ENCODE measurements at regions not wholly inside any gene's neighbourhood (a gene's known extent, or its start where the extent isn't known, plus 50 kb on each side); places are given as distances from the start of the nearest gene placed in this dataset.

DNA sequence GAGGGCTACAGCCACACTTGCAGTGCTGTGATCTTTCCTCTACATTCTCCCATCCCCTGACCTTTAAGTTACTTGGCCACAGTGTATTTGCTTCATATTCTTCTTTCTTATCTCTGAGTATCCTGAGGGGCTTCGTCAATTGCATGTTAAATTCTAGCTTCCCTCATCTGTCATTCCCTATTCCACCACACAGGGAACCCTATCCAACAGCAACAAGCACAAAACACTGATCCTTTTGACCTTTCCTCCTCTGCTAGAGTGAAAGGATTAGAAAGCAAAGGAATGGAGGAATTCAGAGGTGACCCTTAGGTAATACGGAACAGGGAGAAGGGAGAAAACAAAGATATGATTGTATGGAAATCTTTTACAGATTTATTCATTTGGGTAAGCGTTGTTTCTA, 1061.7 kb upstream of the TENM4 start:
- Histone ChIP-seq H3F3A (ENCODE audit: insufficient read depth, low read length) (no peaks in the 10 kb centered on the region), H3K4me3 (ENCODE audit: low read depth, low read length, poor library complexity, severe bottlenecking) (no peak overlapping the region), H2AFZ (ENCODE audit: low read length) (no peak overlapping the region), H3K9me3 (ENCODE audit: low read length) (no peaks in the 10 kb centered on the region), H3K4me1 (ENCODE audit: insufficient read depth, low read length, severe bottlenecking) (no peaks in the 10 kb centered on the region), H3K36me3 (ENCODE audit: insufficient read depth, low read length) (no peaks in the 10 kb centered on the region), H4K20me1 (ENCODE audit: insufficient read depth, low read length) (no peaks in the 10 kb centered on the region), H3K27me3 (ENCODE audit: insufficient read depth, low read length) (no peaks in the 10 kb centered on the region), H3K79me2 (ENCODE audit: insufficient read depth, low read length) (no peaks in the 10 kb centered on the region), H3K9ac (ENCODE audit: low read length) (no peak overlapping the region), H3K4me2 (ENCODE audit: low read length) (no peak overlapping the region), H3K27ac (ENCODE audit: low read depth, low read length, poor library complexity, severe bottlenecking) (no peak overlapping the region), H3K9me2 (ENCODE audit: low read depth, low read length) (no peaks in the 10 kb centered on the region)
- TF ChIP-seq EZH2 (IDR thresholded peaks at IDR 0.05; ENCODE audit: borderline replicate concordance, low read length): no peak
- TF ChIP-seq, protein P1, sequence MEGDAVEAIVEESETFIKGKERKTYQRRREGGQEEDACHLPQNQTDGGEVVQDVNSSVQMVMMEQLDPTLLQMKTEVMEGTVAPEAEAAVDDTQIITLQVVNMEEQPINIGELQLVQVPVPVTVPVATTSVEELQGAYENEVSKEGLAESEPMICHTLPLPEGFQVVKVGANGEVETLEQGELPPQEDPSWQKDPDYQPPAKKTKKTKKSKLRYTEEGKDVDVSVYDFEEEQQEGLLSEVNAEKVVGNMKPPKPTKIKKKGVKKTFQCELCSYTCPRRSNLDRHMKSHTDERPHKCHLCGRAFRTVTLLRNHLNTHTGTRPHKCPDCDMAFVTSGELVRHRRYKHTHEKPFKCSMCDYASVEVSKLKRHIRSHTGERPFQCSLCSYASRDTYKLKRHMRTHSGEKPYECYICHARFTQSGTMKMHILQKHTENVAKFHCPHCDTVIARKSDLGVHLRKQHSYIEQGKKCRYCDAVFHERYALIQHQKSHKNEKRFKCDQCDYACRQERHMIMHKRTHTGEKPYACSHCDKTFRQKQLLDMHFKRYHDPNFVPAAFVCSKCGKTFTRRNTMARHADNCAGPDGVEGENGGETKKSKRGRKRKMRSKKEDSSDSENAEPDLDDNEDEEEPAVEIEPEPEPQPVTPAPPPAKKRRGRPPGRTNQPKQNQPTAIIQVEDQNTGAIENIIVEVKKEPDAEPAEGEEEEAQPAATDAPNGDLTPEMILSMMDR (IDR thresholded peaks at IDR 0.05; ENCODE audit: low read length): no peak

DNA sequence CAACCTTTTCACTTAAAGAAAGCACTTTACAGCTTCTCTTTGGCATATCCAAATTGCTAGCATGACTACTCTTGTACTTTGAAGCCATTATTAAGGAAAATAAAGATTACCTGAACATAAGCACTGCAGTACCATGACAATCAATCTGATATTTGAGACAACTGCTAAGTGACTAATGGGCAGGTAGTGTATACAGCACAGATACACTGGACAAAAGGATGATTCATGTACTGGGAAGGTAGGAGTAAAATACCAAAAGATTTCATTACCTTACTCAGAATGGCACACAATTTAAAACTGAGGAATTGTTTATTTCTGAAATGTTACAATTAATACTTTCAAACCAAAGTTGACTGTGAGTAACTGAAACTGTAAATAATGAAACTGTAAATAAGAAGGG, 1054.3 kb upstream of the TENM4 start:
- no peak for TF ChIP-seq EZH2 (IDR thresholded peaks at IDR 0.05; ENCODE audit: borderline replicate concordance, low read length)
- TF ChIP-seq, protein P1 (IDR thresholded peaks at IDR 0.05; ENCODE audit: low read length): no peak
- H3K9ac ChIP-seq (ENCODE audit: low read length): no peak overlapping the region
- H3K9me3 ChIP-seq (ENCODE audit: low read length): 0 out of 2 replicates have a peak, but pooled peaks cover 2% of the 10 kb centered on the region

DNA sequence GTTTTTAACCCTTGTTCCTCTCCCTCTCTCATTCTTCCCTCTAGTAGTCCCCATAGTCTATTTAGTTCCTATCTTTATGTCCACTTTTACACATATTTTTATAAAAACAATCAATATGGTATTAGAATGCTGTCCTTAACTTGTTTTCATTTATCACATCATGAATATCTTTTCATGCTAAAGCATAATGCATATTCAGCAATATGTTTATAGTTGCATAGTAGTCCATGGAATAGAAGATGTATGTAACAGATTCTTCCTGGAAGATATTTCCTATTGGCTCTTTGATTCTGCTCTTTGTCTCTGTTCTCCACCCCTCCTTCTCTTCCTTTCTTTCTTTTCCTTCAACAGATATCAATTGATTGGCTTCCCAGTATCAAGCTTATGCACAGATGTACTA, 1047.1 kb upstream of the TENM4 start:
- no peaks in the 10 kb centered on the region for H3K27me3 ChIP-seq (ENCODE audit: insufficient read depth, low read length)
- H3F3A ChIP-seq (ENCODE audit: insufficient read depth, low read length): no peaks in the 10 kb centered on the region
- TF ChIP-seq, protein P1 (IDR thresholded peaks at IDR 0.05; ENCODE audit: low read length): no peak
- TF ChIP-seq EZH2 (IDR thresholded peaks at IDR 0.05; ENCODE audit: borderline replicate concordance, low read length): no peak
- H3K4me1 ChIP-seq (ENCODE audit: insufficient read depth, low read length, severe bottlenecking): no peaks in the 10 kb centered on the region
- no peak overlapping the region for H2AFZ ChIP-seq (ENCODE audit: low read length)
- H3K9me2 ChIP-seq (ENCODE audit: low read depth, low read length): no peaks in the 10 kb centered on the region
- no peak overlapping the region for H3K9ac ChIP-seq (ENCODE audit: low read length)
- no peak overlapping the region for H3K27ac ChIP-seq (ENCODE audit: low read depth, low read length, poor library complexity, severe bottlenecking)
- no peaks in the 10 kb centered on the region for H4K20me1 ChIP-seq (ENCODE audit: insufficient read depth, low read length)
- no peak overlapping the region for H3K4me2 ChIP-seq (ENCODE audit: low read length)
- H3K79me2 ChIP-seq (ENCODE audit: insufficient read depth, low read length): no peaks in the 10 kb centered on the region
- H3K9me3 ChIP-seq (ENCODE audit: low read length): no peaks in the 10 kb centered on the region
- no peaks in the 10 kb centered on the region for H3K36me3 ChIP-seq (ENCODE audit: insufficient read depth, low read length)
- H3K4me3 ChIP-seq (ENCODE audit: low read depth, low read length, poor library complexity, severe bottlenecking): no peak overlapping the region

More for the DNA sequence above, 1054.3 kb upstream of the TENM4 start:
- Histone ChIP-seq H3K4me2 (ENCODE audit: low read length) (no peak overlapping the region), H3F3A (ENCODE audit: insufficient read depth, low read length) (no peaks in the 10 kb centered on the region), H3K9me2 (ENCODE audit: low read depth, low read length) (0 out of 2 replicates have a peak, but pooled peaks cover 3% of the 10 kb centered on the region), H3K79me2 (ENCODE audit: insufficient read depth, low read length) (no peaks in the 10 kb centered on the region), H3K36me3 (ENCODE audit: insufficient read depth, low read length) (no peaks in the 10 kb centered on the region), H4K20me1 (ENCODE audit: insufficient read depth, low read length) (no peaks in the 10 kb centered on the region), H2AFZ (ENCODE audit: low read length) (no peak overlapping the region), H3K27me3 (ENCODE audit: insufficient read depth, low read length) (no peaks in the 10 kb centered on the region), H3K4me1 (ENCODE audit: insufficient read depth, low read length, severe bottlenecking) (no peaks in the 10 kb centered on the region), H3K4me3 (ENCODE audit: low read depth, low read length, poor library complexity, severe bottlenecking) (no peak overlapping the region), H3K27ac (ENCODE audit: low read depth, low read length, poor library complexity, severe bottlenecking) (no peak overlapping the region)

Data from OCI-LY1 (cell line).